Transverse colon (tissue), 4 donors: ENCODE measurements at regions not wholly inside any gene's neighbourhood (a gene's known extent, or its start where the extent isn't known, plus 50 kb on each side); places are given as distances from the start of the nearest gene placed in this dataset.
"Not testable (repeated sequence)": the region's sequence is repeated elsewhere in the genome, so short reads cannot be mapped to it uniquely, and the experiment has no call there.

ENCODE experiments used
- DNase-seq: peaks from one replicate; pipeline ENCODE4 v3.0.0-alpha.2; 2019
- H3K27ac ChIP-seq, 4 donors: fragments of 200-600 bp; sonication (generic); 2 replicates each; pipeline ENCODE4 v1.5.1; 2016 to 2018; ENCODE audit warnings: inconsistent platforms in 4 of 4
- H3K27me3 ChIP-seq: fragments of 200-600 bp; sonication (generic); 2 replicates; pipeline ENCODE4 v1.5.1; 2017; ENCODE audit warnings: inconsistent platforms
- H3K36me3 ChIP-seq, 4 donors: fragments of 200-600 bp; sonication (generic); 2 replicates each; pipeline ENCODE4 v1.5.1; 2017 to 2019; ENCODE audit warnings: inconsistent platforms in 4 of 4
- H3K4me1 ChIP-seq, 4 donors: fragments of 200-600 bp; sonication (generic); 2 replicates each; pipeline ENCODE4 v1.5.1; 2017 to 2020; ENCODE audit warnings: inconsistent platforms in 4 of 4
- H3K4me3 ChIP-seq, 4 donors: fragments of 200-600 bp; sonication (generic); 1 replicate in 1 of 4; 2 replicates in 3 of 4; pipeline versions ENCODE4 v1.5.1 to v1.6.1; 2017 to 2019; ENCODE audit warnings: inconsistent platforms in 4 of 4
- H3K9me3 ChIP-seq, 2 donors: fragments of 200-600 bp; sonication (generic); 2 replicates each; pipeline ENCODE4 v1.5.1; 2017 to 2019; ENCODE audit warnings: inconsistent platforms in 2 of 2
- EP300 ChIP-seq: sonication (generic); formaldehyde crosslinking; IDR thresholded peaks from one replicate; pipeline ENCODE4 v1.6.1; 2017; ENCODE audit warnings: antibody characterized with exemption, low read depth
- POLR2A ChIP-seq: fragments of 450-650 bp; IDR thresholded peaks from one replicate; pipeline ENCODE4 v1.6.1; 2016; ENCODE audit warnings: antibody characterized with exemption, mild to moderate bottlenecking, moderate library complexity
- POLR2AphosphoS5 ChIP-seq, 3 donors: sonication (generic); formaldehyde crosslinking; IDR thresholded peaks; one replicate each; pipeline ENCODE4 v1.6.1; 2016; ENCODE audit warnings: antibody characterized with exemption in 3 of 3
- WGBS, 2 donors: methylation state at CpG; one replicate each; pipeline ENCODE4 v1.1.5; 2018; ENCODE audit warnings: low coverage in 1 of 2; 5-methylcytosine and 5-hydroxymethylcytosine counted together
- in situ Hi-C, 4 donors: fragments of 200-750 bp; cut with MboI; loops; one replicate each; pipeline versions ENCODE4 v1.15.0 to v1.15.1; 2017; ENCODE audit warnings: low sequenced_read_pairs in 3 of 4, low pct_ligation_motif_present in 1 of 4, low pct_unique_long_range_greater_than_20kb in 1 of 4
- intact Hi-C: fragments of 100-400 bp; cut with DNase I; formaldehyde crosslinking; loops from one replicate; pipeline ENCODE4 v1.15.1; 2023; ENCODE audit warnings: low total_unique reads
- TF ChIP-seq, protein P1 (sequence below), 5 experiments: fragments of 200-600 bp in 3 of 5; fragments of 450-650 bp in 2 of 5; sonication (generic) in 3 of 5; IDR thresholded peaks; 1 replicate in 2 of 5; 2 replicates in 3 of 5; pipeline ENCODE4 v1.5.1; 2016 to 2017; ENCODE audit warnings: antibody characterized with exemption in 5 of 5, inconsistent platforms in 3 of 5, mild to moderate bottlenecking in 2 of 5, moderate library complexity in 1 of 5

DNA sequence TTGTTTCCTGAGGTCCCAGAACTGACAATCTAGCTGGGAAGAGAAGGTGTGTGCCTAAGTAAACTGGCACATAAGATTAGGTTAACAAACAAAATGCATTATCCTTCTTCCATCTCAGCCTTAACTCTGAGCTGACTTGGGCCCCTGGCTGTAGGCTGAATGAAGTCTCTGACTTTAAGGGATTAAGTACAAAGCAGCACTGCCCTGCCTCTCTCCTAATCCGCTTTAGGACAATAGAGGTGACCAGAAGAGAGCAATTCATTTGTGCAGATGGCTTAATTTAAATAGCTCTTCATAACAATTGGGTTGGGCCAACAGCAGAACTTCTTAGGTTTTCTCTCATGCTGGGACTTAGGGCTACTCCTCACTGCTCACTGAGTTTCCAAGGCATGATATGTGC, 181.6 kb upstream of the SOX14 start:
- 40 to 68% methylated on average over 1 of the region's 1 CpG for WGBS, 2 donors
- H3K9me3 ChIP-seq, result no peaks in the 10 kb centered on the region
- H3K4me1 ChIP-seq, result no peaks in the 10 kb centered on the region
- no peaks in the 10 kb centered on the region for H3K27me3 ChIP-seq
- TF ChIP-seq POLR2A, result no peak
- no peak for TF ChIP-seq EP300
- TF ChIP-seq POLR2AphosphoS5 (IDR thresholded peaks at IDR 0.05), result no peak
- TF ChIP-seq, protein P1, sequence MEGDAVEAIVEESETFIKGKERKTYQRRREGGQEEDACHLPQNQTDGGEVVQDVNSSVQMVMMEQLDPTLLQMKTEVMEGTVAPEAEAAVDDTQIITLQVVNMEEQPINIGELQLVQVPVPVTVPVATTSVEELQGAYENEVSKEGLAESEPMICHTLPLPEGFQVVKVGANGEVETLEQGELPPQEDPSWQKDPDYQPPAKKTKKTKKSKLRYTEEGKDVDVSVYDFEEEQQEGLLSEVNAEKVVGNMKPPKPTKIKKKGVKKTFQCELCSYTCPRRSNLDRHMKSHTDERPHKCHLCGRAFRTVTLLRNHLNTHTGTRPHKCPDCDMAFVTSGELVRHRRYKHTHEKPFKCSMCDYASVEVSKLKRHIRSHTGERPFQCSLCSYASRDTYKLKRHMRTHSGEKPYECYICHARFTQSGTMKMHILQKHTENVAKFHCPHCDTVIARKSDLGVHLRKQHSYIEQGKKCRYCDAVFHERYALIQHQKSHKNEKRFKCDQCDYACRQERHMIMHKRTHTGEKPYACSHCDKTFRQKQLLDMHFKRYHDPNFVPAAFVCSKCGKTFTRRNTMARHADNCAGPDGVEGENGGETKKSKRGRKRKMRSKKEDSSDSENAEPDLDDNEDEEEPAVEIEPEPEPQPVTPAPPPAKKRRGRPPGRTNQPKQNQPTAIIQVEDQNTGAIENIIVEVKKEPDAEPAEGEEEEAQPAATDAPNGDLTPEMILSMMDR (IDR thresholded peaks at IDR 0.05), result no peak
- no peaks in the 10 kb centered on the region for H3K36me3 ChIP-seq
- in situ Hi-C loops, result no loop called here
- DNase-seq, result no peak
- H3K4me3 ChIP-seq, result no peak overlapping the region
- H3K27ac ChIP-seq, result no peak overlapping the region
- intact Hi-C loops, result no loop called here

DNA sequence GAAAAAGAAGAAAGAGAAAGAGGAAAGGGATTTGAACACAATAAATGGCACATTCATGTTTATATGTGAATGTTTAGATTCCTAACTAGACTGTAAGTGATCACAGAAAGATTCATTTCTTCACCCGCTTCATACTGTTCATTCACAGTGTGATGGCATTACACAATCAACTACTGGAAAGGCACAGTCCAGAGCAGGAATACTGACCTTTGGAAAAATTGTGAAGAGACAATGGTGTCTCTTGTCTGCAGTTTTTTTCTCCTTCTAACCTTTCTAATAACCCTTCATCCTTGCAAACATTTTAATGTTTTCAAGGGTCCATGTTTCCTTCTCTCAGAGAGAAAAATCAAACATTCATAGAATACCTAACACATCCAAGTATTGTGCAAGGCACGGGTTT, 180.9 kb upstream of the SOX14 start:
- intact Hi-C loops (no loop called here), in situ Hi-C loops (no loop called here)
- H3K9me3 ChIP-seq, result no peaks in the 10 kb centered on the region
- 78 to 79% methylated on average over 2 of the region's 2 CpGs for WGBS, 2 donors
- no peak overlapping the region for H3K4me3 ChIP-seq
- DNase-seq, result no peak
- no peaks in the 10 kb centered on the region for H3K36me3 ChIP-seq
- H3K4me1 ChIP-seq, result no peaks in the 10 kb centered on the region
- no peak for TF ChIP-seq EP300
- TF ChIP-seq POLR2A, result no peak
- TF ChIP-seq, protein P1 (IDR thresholded peaks at IDR 0.05), result no peak
- no peak for TF ChIP-seq POLR2AphosphoS5 (IDR thresholded peaks at IDR 0.05)
- no peaks in the 10 kb centered on the region for H3K27me3 ChIP-seq
- H3K27ac ChIP-seq, result no peak overlapping the region

DNA sequence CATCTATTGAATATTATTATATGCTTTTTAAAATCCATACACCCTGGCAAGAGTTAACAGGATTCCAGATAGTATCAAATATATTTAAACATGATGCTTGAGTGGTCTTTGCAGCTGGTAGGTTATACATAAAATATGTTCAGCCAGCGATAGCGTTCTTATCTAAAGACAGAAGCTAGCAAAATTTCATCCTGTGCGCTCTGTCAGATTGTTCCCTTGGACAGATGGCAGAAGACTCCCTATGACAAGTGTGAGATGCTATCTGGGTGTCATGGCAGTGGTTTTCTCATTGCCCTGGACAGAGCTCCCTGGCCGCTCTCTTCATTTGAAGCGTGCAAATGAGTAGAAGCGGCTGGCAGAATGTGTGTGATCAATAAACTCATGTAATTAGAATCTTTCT, 175.2 kb upstream of the SOX14 start:
- no peaks in the 10 kb centered on the region for H3K27me3 ChIP-seq
- no peak for DNase-seq
- no peaks in the 10 kb centered on the region for H3K36me3 ChIP-seq
- WGBS, 2 donors, result 77 to 94% methylated on average over 4 to 6 of the region's 6 CpGs
- intact Hi-C loops, result no loop called here
- H3K4me1 ChIP-seq, result no peaks in the 10 kb centered on the region
- H3K27ac ChIP-seq, result no peak overlapping the region
- H3K4me3 ChIP-seq, result no peak overlapping the region
- no peak for TF ChIP-seq EP300
- TF ChIP-seq POLR2A, result no peak
- TF ChIP-seq POLR2AphosphoS5 (IDR thresholded peaks at IDR 0.05), result no peak
- TF ChIP-seq, protein P1 (IDR thresholded peaks at IDR 0.05), result no peak
- no peaks in the 10 kb centered on the region for H3K9me3 ChIP-seq
- in situ Hi-C loops, result no loop called here

DNA sequence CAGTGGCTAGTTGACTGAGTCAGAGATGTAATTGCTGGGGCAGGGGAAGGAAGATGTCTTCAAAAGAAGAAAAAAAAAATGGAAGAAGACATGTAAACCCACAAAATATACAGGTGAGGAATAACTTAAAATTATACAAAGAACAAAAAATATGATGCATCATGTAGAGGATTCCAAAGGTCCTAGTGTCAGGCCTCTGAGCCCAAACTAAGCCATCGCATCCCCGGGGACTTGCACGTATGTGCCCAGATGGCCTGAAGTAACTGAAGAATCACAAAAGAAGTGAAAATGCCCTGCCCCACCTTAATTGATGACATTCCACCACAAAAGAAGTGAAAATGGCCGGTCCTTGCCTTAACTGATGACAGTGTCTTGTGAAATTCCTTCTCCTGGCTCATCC, 168.7 kb upstream of the SOX14 start:
- H3K4me1 ChIP-seq, in situ Hi-C loops, H3K27me3 ChIP-seq, H3K36me3 ChIP-seq, H3K4me3 ChIP-seq, DNase-seq, H3K27ac ChIP-seq, H3K9me3 ChIP-seq, intact Hi-C loops: not testable (repeated sequence)
- 64% methylated on average over 4 of the region's 4 CpGs; no CpG with 5 or more reads in 1 of the 2 donors for WGBS, 2 donors

DNA sequence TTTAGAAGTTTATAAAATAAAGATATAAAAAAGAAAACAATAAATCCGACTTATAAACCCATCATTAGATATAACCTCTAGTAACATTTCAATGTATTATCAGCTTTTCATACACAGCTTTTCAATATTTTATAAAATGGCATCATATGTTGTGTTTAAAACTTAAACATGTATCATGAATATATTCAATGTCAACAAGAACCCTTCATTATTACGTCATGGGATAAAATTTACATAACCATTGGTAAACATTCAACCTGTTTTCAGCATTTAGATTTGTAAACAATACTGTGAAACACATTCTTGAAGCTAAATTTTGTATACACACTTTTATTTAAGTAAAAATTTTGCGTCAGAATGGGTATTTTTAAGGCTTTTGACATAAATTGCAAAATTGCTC, 153.4 kb upstream of the SOX14 start:
- H3K36me3 ChIP-seq, result no peaks in the 10 kb centered on the region
- H3K4me1 ChIP-seq, result no peaks in the 10 kb centered on the region
- no peaks in the 10 kb centered on the region for H3K9me3 ChIP-seq
- H3K27me3 ChIP-seq, result no peaks in the 10 kb centered on the region
- in situ Hi-C loops, result no loop called here
- DNase-seq, result no peak
- intact Hi-C loops, result no loop called here
- no peak overlapping the region for H3K27ac ChIP-seq
- 54 to 68% methylated on average over 3 of the region's 3 CpGs for WGBS, 2 donors
- H3K4me3 ChIP-seq, result no peak overlapping the region
- TF ChIP-seq, protein P1 (IDR thresholded peaks at IDR 0.05), result no peak
- TF ChIP-seq EP300 (no peak), POLR2AphosphoS5 (IDR thresholded peaks at IDR 0.05) (no peak), POLR2A (no peak)
